GM12878 (cell line): ENCODE measurements at regions not wholly inside any gene's neighbourhood (a gene's known extent, or its start where the extent isn't known, plus 50 kb on each side); places are given as distances from the start of the nearest gene placed in this dataset.

Experiments
- BACH1 ChIP-seq: fragments of 450-650 bp; IDR thresholded peaks from 2 replicates; pipeline ENCODE4 v1.6.1; 2017; ENCODE audit warnings: mild to moderate bottlenecking, borderline replicate concordance
- BCL3 ChIP-seq: IDR thresholded peaks from 2 replicates; pipeline ENCODE4 v1.6.1; 2011; ENCODE audit warnings: borderline replicate concordance, low read depth, mild to moderate bottlenecking, moderate library complexity, low read length; ENCODE audit not compliant: insufficient read depth, poor library complexity, severe bottlenecking
- CBFB ChIP-seq: IDR thresholded peaks from 2 replicates; pipeline ENCODE4 v1.6.1; 2016; ENCODE audit warnings: antibody characterized with exemption, low read depth
- EP300 ChIP-seq, 2 experiments: fragments of 150-350 bp in 1 of 2; IDR thresholded peaks; 2 replicates each; pipeline ENCODE4 v1.6.1; 2011 to 2012; ENCODE audit warnings: low read depth in 2 of 2, low read length in 2 of 2, borderline replicate concordance in 1 of 2, improper control_type of control experiment in 1 of 2, inconsistent platforms in 1 of 2; ENCODE audit not compliant: control insufficient read depth in 1 of 2
- FOS ChIP-seq: IDR thresholded peaks from 3 replicates; pipeline ENCODE4 v1.6.1; 2011; ENCODE audit warnings: borderline replicate concordance; ENCODE audit not compliant: insufficient read length; ENCODE audit errors: extremely low read depth
- MYB ChIP-seq: fragments of 150-350 bp; IDR thresholded peaks from 2 replicates; pipeline ENCODE4 v1.6.1; 2014; ENCODE audit warnings: mild to moderate bottlenecking, low read depth, low read length, borderline replicate concordance
- POU2F2 ChIP-seq: IDR thresholded peaks from 3 replicates; pipeline ENCODE4 v1.6.1; 2011; ENCODE audit warnings: low read depth, mild to moderate bottlenecking, low read length, borderline replicate concordance
- ZNF274 ChIP-seq: IDR thresholded peaks from one replicate; pipeline ENCODE4 v1.8.0; 2011; ENCODE audit not compliant: insufficient read length, insufficient read depth
- TF ChIP-seq, protein P1 (sequence below), 3 experiments: IDR thresholded peaks in 2 of 3; conservative IDR thresholded peaks in 1 of 3; 2 replicates each; pipeline ENCODE4 v1.5.1; 2011; ENCODE audit warnings: low read depth in 3 of 3, low read length in 3 of 3, mild to moderate bottlenecking in 3 of 3, control low read depth in 2 of 3, moderate library complexity in 2 of 3, inconsistent platforms in 1 of 3, mixed read lengths in 1 of 3; ENCODE audit not compliant: control insufficient read depth in 2 of 3, insufficient read depth in 1 of 3; ENCODE audit errors: extremely low read depth in 1 of 3
- TF ChIP-seq, protein P2 (sequence below): IDR thresholded peaks from 2 replicates; pipeline ENCODE4 v1.6.1; 2012; ENCODE audit warnings: mild to moderate bottlenecking, low read depth, low read length

- no peak for TF ChIP-seq FOS
- TF ChIP-seq, protein P1, sequence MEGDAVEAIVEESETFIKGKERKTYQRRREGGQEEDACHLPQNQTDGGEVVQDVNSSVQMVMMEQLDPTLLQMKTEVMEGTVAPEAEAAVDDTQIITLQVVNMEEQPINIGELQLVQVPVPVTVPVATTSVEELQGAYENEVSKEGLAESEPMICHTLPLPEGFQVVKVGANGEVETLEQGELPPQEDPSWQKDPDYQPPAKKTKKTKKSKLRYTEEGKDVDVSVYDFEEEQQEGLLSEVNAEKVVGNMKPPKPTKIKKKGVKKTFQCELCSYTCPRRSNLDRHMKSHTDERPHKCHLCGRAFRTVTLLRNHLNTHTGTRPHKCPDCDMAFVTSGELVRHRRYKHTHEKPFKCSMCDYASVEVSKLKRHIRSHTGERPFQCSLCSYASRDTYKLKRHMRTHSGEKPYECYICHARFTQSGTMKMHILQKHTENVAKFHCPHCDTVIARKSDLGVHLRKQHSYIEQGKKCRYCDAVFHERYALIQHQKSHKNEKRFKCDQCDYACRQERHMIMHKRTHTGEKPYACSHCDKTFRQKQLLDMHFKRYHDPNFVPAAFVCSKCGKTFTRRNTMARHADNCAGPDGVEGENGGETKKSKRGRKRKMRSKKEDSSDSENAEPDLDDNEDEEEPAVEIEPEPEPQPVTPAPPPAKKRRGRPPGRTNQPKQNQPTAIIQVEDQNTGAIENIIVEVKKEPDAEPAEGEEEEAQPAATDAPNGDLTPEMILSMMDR (IDR thresholded peaks at IDR 0.05 in 2 of 3, conservative IDR thresholded peaks at IDR 0.05 in 1 of 3; ENCODE audit: control insufficient read depth in 2 of 3, extremely low read depth in 1 of 3, insufficient read depth in 1 of 3, low read depth in 3 of 3, low read length in 3 of 3), result no peak
- no peak for TF ChIP-seq POU2F2
- no peak for TF ChIP-seq MYB
- TF ChIP-seq, protein P2, sequence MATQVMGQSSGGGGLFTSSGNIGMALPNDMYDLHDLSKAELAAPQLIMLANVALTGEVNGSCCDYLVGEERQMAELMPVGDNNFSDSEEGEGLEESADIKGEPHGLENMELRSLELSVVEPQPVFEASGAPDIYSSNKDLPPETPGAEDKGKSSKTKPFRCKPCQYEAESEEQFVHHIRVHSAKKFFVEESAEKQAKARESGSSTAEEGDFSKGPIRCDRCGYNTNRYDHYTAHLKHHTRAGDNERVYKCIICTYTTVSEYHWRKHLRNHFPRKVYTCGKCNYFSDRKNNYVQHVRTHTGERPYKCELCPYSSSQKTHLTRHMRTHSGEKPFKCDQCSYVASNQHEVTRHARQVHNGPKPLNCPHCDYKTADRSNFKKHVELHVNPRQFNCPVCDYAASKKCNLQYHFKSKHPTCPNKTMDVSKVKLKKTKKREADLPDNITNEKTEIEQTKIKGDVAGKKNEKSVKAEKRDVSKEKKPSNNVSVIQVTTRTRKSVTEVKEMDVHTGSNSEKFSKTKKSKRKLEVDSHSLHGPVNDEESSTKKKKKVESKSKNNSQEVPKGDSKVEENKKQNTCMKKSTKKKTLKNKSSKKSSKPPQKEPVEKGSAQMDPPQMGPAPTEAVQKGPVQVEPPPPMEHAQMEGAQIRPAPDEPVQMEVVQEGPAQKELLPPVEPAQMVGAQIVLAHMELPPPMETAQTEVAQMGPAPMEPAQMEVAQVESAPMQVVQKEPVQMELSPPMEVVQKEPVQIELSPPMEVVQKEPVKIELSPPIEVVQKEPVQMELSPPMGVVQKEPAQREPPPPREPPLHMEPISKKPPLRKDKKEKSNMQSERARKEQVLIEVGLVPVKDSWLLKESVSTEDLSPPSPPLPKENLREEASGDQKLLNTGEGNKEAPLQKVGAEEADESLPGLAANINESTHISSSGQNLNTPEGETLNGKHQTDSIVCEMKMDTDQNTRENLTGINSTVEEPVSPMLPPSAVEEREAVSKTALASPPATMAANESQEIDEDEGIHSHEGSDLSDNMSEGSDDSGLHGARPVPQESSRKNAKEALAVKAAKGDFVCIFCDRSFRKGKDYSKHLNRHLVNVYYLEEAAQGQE, result no peak
- no peak for TF ChIP-seq BCL3
- TF ChIP-seq EP300 (IDR thresholded peaks at IDR 0.05; ENCODE audit: borderline replicate concordance in 1 of 2, control insufficient read depth in 1 of 2, low read depth in 2 of 2, low read length in 2 of 2), result no peak
- TF ChIP-seq BACH1, result no peak
- TF ChIP-seq CBFB, result no peak
- TF ChIP-seq ZNF274, result no peak
Measured at GRCh38 chr1:25066731-25067517, 136.8 kb upstream of the RUNX3 start.
